GM19455 (cell line): ENCODE measurements at regions not wholly inside any gene's neighbourhood (a gene's known extent, or its start where the extent isn't known, plus 50 kb on each side); places are given as distances from the start of the nearest gene placed in this dataset.
A peak's percentile ranks its signal among the peaks of the same experiment; 100 is the strongest.

Experiments
- ATAC-seq: cut with Tn5 transposase; IDR thresholded peaks from one replicate; pipeline ENCODE4 v1.9.1; 2021; ENCODE audit not compliant: unreplicated experiment

DNA sequence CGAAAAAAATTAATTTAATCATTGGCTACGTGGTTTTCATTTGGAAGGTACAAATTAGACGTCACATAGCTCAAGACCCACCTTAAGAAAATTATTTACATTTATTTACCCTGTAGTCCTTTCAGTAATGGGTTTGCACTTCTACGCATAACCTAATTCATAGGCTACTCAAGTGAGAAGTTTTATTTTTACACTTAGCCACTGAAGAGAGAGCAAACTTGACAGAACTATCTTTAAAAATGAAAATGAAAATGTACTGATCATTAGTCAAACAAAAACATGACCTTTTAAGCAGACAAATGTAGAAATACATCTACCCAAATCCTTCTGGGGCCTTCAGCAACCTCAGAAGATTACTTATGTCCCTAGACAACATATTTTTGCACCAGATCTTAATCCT is 269.4 kb upstream of the TTC14 start:
- ATAC-seq, result peak; percentile 57

GRCh38 chr3:180335050-180335449 is 266.9 kb upstream of the TTC14 start:
- no peak for ATAC-seq

- ATAC-seq, result no peak
These were observed 261.6 kb upstream of the TTC14 start for GRCh38 chr3:180340395-180340794.

GRCh38 chr3:180341516-180341915 is 260.4 kb upstream of the TTC14 start:
- ATAC-seq, result no peak

- ATAC-seq, result no peak
These were observed 250.4 kb upstream of the TTC14 start for GRCh38 chr3:180351601-180352000.

DNA sequence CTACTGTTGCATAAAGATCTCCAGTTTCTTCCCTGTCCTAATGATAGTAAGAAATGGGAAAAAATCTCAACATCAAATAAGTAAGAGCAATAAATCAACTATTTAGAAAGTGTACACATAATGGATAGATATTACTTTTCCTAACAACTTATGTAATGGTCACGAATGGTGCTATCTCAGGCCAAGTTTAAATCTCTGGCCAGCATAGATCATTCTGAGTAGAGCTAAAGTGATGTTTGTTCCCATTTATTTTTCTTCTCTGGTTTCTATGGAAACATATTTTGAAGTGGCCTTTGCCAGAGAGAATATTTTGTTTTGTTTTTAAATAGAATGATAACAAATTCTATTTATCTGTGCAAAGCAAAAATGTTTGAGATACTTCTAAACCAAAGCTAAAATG is 249.7 kb upstream of the TTC14 start:
- no peak for ATAC-seq

DNA sequence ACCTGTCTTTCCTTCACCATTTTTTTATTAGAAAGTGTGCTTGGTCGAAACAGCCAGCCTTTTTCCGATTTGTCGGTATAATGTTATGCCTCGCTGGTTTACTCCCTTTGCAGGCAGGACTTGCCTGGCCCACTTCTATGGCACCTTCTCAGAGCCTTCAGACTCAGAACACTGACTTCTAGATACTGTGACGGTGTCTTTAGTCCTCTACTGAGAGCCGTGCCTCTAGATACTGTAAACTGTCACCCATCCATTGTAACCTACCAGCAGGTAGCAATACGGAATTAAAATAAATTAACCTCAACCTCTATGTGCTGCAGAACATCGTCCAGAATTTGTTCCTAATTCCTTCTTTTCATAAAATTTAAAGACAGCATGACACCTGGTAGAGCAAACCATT is 247.7 kb upstream of the TTC14 start:
- no peak for ATAC-seq

DNA sequence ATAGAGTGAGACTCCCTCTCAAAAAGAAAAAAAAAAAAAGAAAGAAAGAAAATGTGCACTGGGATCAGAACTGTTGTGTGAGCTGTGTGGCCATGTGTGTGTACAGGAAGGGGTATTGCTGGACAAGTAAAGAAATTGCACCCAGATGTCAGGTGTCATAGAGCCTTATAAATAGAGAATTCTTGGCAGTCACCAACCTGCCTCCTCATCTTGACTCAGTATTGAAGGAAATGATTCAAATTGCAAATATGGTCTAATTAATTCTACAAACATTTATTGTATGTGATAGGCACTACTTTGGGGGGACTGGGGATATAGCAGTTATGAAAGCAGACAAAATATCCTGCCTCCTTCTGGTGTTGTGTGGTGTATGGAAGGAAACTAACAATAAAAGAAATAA is 243.8 kb upstream of the TTC14 start:
- no peak for ATAC-seq

GRCh38 chr3:180359061-180359952 is 242.7 kb upstream of the TTC14 start:
- ATAC-seq, result no peak

- no peak for ATAC-seq
These were observed 242.0 kb upstream of the TTC14 start for GRCh38 chr3:180359953-180360279.

- no peak for ATAC-seq
These were observed 239.9 kb upstream of the TTC14 start for GRCh38 chr3:180362081-180362480.

DNA sequence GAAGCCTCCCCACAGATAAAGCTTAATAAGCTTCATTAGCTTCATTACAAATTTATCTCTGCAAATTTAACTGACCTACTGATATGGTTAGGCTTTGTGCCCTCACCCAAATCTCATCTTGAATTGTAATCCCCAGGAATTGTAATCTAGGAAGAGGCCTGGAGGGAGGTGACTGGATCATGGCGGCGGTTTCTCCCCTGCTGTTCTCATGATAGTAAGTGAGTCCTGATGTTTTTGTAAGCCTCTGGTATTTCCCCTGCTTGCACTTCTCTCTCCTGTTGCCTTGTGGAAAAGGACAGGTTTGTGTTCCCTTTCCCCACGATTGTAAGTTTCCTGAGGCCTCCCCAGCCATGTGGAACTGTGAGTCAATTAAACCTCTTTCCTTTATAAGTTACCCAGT is 226.1 kb upstream of the TTC14 start:
- ATAC-seq, result no peak

DNA sequence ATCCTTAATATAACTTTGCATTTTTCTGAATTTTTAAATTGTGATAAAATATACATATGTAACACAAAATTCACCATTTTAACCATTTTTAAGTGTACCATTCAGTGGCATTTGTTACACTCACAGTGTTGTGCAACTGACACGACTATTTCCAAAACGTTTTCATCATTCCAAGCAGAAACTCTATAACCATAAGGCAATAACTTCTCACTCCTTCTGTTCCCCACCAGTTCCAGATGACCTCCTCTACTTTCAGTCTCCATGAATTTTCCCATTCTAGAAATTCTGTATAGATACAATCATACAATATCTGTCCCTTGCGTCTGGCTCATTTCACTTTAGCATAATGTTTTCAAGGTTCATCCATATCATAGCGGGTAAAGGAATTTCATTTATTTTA is 223.5 kb upstream of the TTC14 start:
- ATAC-seq, result no peak

GRCh38 chr3:180382638-180383180 is 219.3 kb upstream of the TTC14 start:
- no peak for ATAC-seq

DNA sequence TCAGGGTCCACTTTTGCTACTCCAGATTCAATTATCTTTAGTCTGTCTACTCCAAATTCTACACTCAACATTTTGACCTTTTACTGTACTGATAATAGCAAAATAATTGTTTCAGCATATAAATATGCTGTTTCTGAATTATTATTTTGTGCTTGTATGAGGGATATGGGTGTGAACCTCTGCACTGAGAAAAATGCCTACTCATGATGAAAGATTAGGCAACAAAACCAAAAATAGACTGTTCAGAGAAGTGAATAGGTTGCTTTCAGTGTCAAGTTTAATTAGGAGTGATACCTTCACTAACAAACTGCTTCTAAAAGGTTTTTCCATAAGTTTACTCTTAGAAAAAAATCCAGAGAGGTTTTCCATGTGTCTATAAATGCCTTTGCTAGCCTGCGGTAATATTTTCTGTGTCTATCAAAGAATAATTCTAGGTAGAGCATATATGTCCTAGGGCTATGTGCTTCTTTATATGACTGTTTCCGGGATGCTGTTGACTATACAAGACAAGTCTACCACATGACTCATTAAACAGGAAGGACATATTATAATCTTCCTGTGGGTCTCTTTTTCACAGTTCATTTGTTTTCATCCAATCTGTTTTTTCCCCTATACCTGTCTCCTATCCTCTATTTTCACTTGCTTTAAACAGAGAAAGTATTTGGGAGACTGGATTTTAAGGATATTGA is 218.5 kb upstream of the TTC14 start:
- ATAC-seq, result no peak

GRCh38 chr3:180390313-180390712 is 211.7 kb upstream of the TTC14 start:
- ATAC-seq, result no peak

- ATAC-seq, result no peak
These were observed 211.0 kb upstream of the TTC14 start for GRCh38 chr3:180391001-180391400.

- no peak for ATAC-seq
These were observed 200.7 kb upstream of the TTC14 start for GRCh38 chr3:180401226-180401625.

DNA sequence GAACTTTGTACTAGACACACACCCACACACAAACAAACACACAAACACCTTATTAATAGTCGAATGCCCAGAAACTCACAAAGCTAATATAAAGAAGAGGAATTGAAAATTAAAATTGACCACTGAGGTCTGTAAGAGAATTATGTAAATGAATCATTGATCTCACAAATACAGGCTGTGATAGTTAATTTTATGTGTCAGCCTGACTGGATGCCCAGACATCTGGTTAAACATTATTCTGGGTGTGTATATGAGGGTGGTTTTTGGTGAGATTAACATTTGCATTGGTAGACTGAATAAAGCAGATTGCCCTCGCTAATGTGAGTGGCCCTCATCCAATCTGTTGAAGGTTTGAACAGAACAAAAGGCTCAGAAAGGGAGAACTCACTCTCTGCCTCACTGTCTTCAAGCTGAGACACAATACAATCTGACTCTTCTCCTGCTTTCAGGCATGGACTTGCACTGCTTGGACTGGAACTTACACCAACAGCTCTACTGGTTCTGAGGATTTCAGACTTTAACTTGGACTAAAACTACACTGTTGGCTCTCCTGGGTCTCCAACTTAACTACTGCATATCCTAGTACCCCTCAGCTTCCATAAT is 199.4 kb upstream of the TTC14 start:
- no peak for ATAC-seq

GRCh38 chr3:180403156-180403555 is 198.8 kb upstream of the TTC14 start:
- ATAC-seq, result no peak

GRCh38 chr3:180408654-180409053 is 193.3 kb upstream of the TTC14 start:
- no peak for ATAC-seq

GRCh38 chr3:180409170-180409569 is 192.8 kb upstream of the TTC14 start:
- ATAC-seq, result no peak
